B cell (primary cell): ENCODE measurements at regions not wholly inside any gene's neighbourhood (a gene's known extent, or its start where the extent isn't known, plus 50 kb on each side); places are given as distances from the start of the nearest gene placed in this dataset.

Experiments used
- CTCF ChIP-seq: fragments of 200-600 bp; IDR thresholded peaks from one replicate; pipeline ENCODE4 v1.8.0; 2022; ENCODE audit warnings: antibody characterized with exemption, mild to moderate bottlenecking
- EZH2 ChIP-seq: IDR thresholded peaks from 2 replicates; pipeline ENCODE4 v1.6.1; 2012; ENCODE audit warnings: borderline replicate concordance, low read depth, mild to moderate bottlenecking, moderate library complexity, low read length; ENCODE audit not compliant: insufficient read depth, poor library complexity, severe bottlenecking

GRCh38 chr10:104526188-104526587 is 114.9 kb upstream of the SORCS3 start:
- TF ChIP-seq CTCF (no peak), EZH2 (no peak)
